ENCODE measurements at regions not wholly inside any gene's neighbourhood (a gene's known extent, or its start where the extent isn't known, plus 50 kb on each side); places are given as distances from the start of the nearest gene placed in this dataset.

DNA sequence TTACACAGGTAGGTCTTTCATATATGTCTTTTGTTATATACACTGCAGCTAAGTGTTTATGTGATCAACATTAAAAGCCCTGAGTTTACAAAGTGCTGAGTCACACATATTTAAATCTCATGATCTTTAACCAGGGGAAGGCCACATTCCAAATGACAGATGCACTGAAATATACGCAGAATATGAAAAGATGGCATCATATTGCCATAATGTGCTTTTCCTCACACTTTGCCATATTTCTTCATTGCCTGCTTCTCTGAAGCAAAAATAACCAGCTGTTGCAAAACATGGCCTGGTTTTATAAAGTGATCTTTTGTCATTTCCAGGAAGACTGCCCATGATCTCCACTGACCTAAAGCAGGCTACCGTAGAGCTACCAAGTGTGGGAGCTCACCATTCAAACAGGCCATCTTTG, 93.5 kb upstream of the MAPRE2 start:
- TF ChIP-seq, protein P1, sequence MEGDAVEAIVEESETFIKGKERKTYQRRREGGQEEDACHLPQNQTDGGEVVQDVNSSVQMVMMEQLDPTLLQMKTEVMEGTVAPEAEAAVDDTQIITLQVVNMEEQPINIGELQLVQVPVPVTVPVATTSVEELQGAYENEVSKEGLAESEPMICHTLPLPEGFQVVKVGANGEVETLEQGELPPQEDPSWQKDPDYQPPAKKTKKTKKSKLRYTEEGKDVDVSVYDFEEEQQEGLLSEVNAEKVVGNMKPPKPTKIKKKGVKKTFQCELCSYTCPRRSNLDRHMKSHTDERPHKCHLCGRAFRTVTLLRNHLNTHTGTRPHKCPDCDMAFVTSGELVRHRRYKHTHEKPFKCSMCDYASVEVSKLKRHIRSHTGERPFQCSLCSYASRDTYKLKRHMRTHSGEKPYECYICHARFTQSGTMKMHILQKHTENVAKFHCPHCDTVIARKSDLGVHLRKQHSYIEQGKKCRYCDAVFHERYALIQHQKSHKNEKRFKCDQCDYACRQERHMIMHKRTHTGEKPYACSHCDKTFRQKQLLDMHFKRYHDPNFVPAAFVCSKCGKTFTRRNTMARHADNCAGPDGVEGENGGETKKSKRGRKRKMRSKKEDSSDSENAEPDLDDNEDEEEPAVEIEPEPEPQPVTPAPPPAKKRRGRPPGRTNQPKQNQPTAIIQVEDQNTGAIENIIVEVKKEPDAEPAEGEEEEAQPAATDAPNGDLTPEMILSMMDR (IDR thresholded peaks at IDR 0.05; ENCODE audit: low read depth, low read length, poor library complexity, severe bottlenecking): no peak
- no peak for TF ChIP-seq EZH2phosphoT487 (IDR thresholded peaks at IDR 0.05; ENCODE audit: borderline replicate concordance, low read length)

All from DOHH2 (cell line).